ENCODE measurements at regions not wholly inside any gene's neighbourhood (a gene's known extent, or its start where the extent isn't known, plus 50 kb on each side); places are given as distances from the start of the nearest gene placed in this dataset.
"Not testable (repeated sequence)": the region's sequence is repeated elsewhere in the genome, so short reads cannot be mapped to it uniquely, and the experiment has no call there.

GRCh38 chr15:31647337-31647826 lies 320.7 kb downstream of the KLF13 start:
- H2AFZ ChIP-seq (ENCODE audit: control insufficient read depth, low read depth, low read length); BruUV-seq (replicated peaks); H4K20me1 ChIP-seq (ENCODE audit: control insufficient read depth, insufficient read depth); RAD21 ChIA-PET (ENCODE audit: unreplicated experiment); DNase-seq (ENCODE audit: low read depth, low spot score); FAIRE-seq; H3K4me2 ChIP-seq (ENCODE audit: control insufficient read depth, insufficient read depth); H3K27me3 ChIP-seq (replicated peaks in 1 of 2; ENCODE audit: control insufficient read depth in 2 of 2, insufficient read depth in 2 of 2, low read length in 1 of 2); H3K4me1 ChIP-seq (ENCODE audit: control insufficient read depth, insufficient read depth, low read length); H3K9me3 ChIP-seq (replicated peaks; ENCODE audit: control insufficient read depth, insufficient read depth, low read length); CTCF ChIA-PET; H3K9ac ChIP-seq (ENCODE audit: control insufficient read depth, insufficient read depth, low read length); POLR2A ChIA-PET; H3K79me2 ChIP-seq (ENCODE audit: control insufficient read depth, insufficient read depth, low read length); H3K4me3 ChIP-seq; H3K27ac ChIP-seq (ENCODE audit: control insufficient read depth, insufficient read depth); SMC1A ChIA-PET (ENCODE audit: uncharacterized antibody, unreplicated experiment); intact Hi-C loops (cut with micrococcal nuclease; ENCODE audit: unreplicated experiment); in situ Hi-C loops (cut with MboI); H3K36me3 ChIP-seq (ENCODE audit: control insufficient read depth in 2 of 2, insufficient read depth in 2 of 2, low read length in 1 of 2): not testable (repeated sequence)
- TF ChIP-seq SPI1 (IDR thresholded peaks at IDR 0.05; ENCODE audit: borderline replicate concordance, insufficient read depth, low read depth, low read length), result peak; percentile 51; the same call in 1 of the 2 replicates
- peak; percentile 37; the same call in 2 of the 3 replicates for ATAC-seq
- WGBS (ENCODE audit: insufficient coverage, insufficient replicate concordance, low lambda C conversion rate, missing lambda C conversion rate), result 25% methylated on average over 4 of the region's 5 CpGs

- H3K4me1 ChIP-seq (ENCODE audit: control insufficient read depth, insufficient read depth, low read length); H3K79me2 ChIP-seq (ENCODE audit: control insufficient read depth, insufficient read depth, low read length); POLR2A ChIA-PET; H4K20me1 ChIP-seq (ENCODE audit: control insufficient read depth, insufficient read depth); DNase-seq (ENCODE audit: low read depth, low spot score); H3K27me3 ChIP-seq (replicated peaks in 1 of 2; ENCODE audit: control insufficient read depth in 2 of 2, insufficient read depth in 2 of 2, low read length in 1 of 2); H3K9ac ChIP-seq (ENCODE audit: control insufficient read depth, insufficient read depth, low read length); H2AFZ ChIP-seq (ENCODE audit: control insufficient read depth, low read depth, low read length); CTCF ChIA-PET; H3K4me3 ChIP-seq; BruUV-seq (replicated peaks); FAIRE-seq; SMC1A ChIA-PET (ENCODE audit: uncharacterized antibody, unreplicated experiment); H3K9me3 ChIP-seq (replicated peaks; ENCODE audit: control insufficient read depth, insufficient read depth, low read length); RAD21 ChIA-PET (ENCODE audit: unreplicated experiment); H3K27ac ChIP-seq (ENCODE audit: control insufficient read depth, insufficient read depth); H3K36me3 ChIP-seq (ENCODE audit: control insufficient read depth in 2 of 2, insufficient read depth in 2 of 2, low read length in 1 of 2); H3K4me2 ChIP-seq (ENCODE audit: control insufficient read depth, insufficient read depth): not testable (repeated sequence)
- ATAC-seq, result peak; percentile 17; the same call in 1 of the 3 replicates
- intact Hi-C loops (cut with micrococcal nuclease; ENCODE audit: unreplicated experiment), result loop anchor here (2.0 to 10.0 kb wide), 3 partner anchors 55 to 325 kb away; no protein-coding TSS in a partner anchor
- in situ Hi-C loops (cut with MboI), result loop anchor here (25.0 kb wide), 1 partner anchor 113 kb away; no protein-coding TSS in a partner anchor
- 7% methylated on average over 7 of the region's 7 CpGs for WGBS (ENCODE audit: insufficient coverage, insufficient replicate concordance, low lambda C conversion rate, missing lambda C conversion rate)
Measured at GRCh38 chr15:31649634-31650033, 323.0 kb downstream of the KLF13 start.

All from GM12878 (cell line).